ENCODE measurements at regions not wholly inside any gene's neighbourhood (a gene's known extent, or its start where the extent isn't known, plus 50 kb on each side); places are given as distances from the start of the nearest gene placed in this dataset.

DNA sequence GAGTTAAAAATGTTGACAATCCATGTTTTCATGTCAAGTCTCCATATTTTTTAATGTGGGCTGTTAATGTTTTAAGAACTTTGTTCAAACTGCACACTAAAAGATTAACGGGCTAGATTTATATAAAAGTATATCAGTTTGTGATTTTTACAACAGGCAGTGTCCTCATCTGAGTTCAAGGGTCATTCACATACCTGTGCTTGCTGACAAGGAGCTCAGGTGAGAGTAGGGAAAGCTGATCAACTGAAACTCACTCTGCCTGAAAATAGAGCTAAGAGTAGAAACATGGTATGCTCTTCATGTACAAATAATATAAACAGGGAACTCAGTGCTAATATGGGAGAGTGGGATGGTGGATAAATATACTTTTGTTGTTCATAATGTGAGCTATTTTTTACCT, 102.3 kb upstream of the DKK2 start:
- no peak overlapping the region for H3K4me3 Mint-ChIP-seq (ENCODE audit: low read depth)
- no peaks in the 10 kb centered on the region for H3K36me3 Mint-ChIP-seq (ENCODE audit: low read depth)
- H3K27me3 Mint-ChIP-seq (ENCODE audit: low read depth) = peaks cover 2% of the 10 kb centered on the region
- no peak for DNase-seq (ENCODE audit: low spot score)
- H3K27ac Mint-ChIP-seq = no peak overlapping the region
- intact Hi-C loops (cut with micrococcal nuclease) = no loop called here
- H3K4me1 Mint-ChIP-seq (ENCODE audit: low read depth) = no peaks in the 10 kb centered on the region
- H3K9me3 Mint-ChIP-seq = no peaks in the 10 kb centered on the region

DNA sequence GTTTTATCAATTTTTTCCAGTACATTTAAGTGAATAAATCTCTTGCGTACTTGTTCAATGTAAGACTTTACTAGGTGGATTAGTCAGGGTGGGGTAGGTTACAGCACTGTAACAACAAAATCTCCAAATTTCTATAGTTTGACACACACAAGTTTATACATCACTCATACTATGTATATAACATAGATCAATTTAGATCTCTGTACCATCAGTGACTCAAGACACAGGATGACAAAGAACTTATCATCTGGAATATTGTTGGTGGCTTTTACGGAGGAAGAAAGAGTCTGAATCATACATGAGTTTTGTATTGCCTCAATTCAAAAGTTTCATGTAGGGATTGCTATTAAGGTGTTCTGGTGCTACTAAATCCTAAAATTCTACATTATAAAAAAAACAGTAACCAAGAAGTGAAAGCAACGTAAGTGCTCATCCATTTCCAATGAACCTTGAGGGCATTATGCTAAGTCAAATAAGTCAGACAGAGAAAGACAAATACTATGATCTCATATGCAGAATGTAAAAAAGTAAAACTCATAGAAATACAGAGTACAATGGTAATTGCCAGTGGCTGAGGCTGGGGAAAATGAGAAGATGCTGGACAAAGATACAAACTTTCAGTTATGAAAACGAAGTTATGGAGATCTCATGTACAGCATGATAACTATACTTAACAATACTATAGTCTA, 98.0 kb upstream of the DKK2 start:
- intact Hi-C loops (cut with micrococcal nuclease) = no loop called here
- Mint-ChIP-seq H3K27me3 (ENCODE audit: low read depth) (peaks cover 2% of the 10 kb centered on the region), H3K27ac (no peak overlapping the region), H3K36me3 (ENCODE audit: low read depth) (no peaks in the 10 kb centered on the region), H3K4me3 (ENCODE audit: low read depth) (no peak overlapping the region), H3K9me3 (no peaks in the 10 kb centered on the region), H3K4me1 (ENCODE audit: low read depth) (no peaks in the 10 kb centered on the region)
- no peak for DNase-seq (ENCODE audit: low spot score)

DNA sequence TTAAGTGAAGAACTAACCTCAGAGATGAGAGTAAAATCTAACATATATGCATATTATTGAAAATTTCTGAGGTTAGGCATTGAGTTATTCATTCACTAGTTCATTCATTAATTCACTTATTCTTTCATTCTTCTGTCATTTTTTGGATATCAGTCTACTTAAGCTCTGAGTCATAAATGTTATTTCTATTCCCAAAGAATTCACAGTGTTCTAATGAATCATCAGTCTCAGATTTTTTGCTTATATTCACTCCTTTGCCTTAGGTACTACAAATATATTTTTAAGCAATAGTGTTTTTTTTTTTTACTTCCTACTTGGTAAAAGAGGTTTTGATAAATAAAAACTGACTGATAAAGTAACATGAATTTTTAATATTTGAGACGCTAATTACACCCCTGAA, 95.2 kb upstream of the DKK2 start:
- H3K9me3 Mint-ChIP-seq = no peaks in the 10 kb centered on the region
- DNase-seq (ENCODE audit: low spot score) = no peak
- no peak overlapping the region for H3K4me3 Mint-ChIP-seq (ENCODE audit: low read depth)
- no peaks in the 10 kb centered on the region for H3K27me3 Mint-ChIP-seq (ENCODE audit: low read depth)
- no peak overlapping the region for H3K27ac Mint-ChIP-seq
- no peaks in the 10 kb centered on the region for H3K4me1 Mint-ChIP-seq (ENCODE audit: low read depth)
- H3K36me3 Mint-ChIP-seq (ENCODE audit: low read depth) = no peaks in the 10 kb centered on the region
- intact Hi-C loops (cut with micrococcal nuclease) = no loop called here

DNA sequence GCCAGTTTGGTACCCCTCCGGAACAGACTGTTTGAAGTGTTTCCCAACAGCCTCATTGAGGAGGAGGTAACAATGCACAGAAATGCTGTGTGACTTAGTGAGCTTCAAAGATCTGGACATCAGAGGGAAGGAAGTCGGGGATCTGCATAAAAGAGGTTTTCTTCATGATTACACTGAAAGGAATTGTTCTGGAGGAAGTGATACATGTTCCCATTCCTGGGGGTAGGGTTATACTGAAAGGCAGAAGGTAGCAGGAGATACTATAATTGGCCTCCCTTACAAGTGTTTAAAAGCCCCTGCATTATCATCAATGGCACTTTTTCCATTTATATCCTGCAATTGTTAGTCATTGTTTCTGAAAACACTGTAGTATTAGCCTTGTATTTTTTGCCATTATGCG, 94.0 kb upstream of the DKK2 start:
- Mint-ChIP-seq H3K36me3 (ENCODE audit: low read depth) (no peaks in the 10 kb centered on the region), H3K27ac (no peak overlapping the region), H3K4me1 (ENCODE audit: low read depth) (no peaks in the 10 kb centered on the region), H3K9me3 (no peaks in the 10 kb centered on the region), H3K4me3 (ENCODE audit: low read depth) (no peak overlapping the region), H3K27me3 (ENCODE audit: low read depth) (no peaks in the 10 kb centered on the region)
- no peak for DNase-seq (ENCODE audit: low spot score)
- intact Hi-C loops (cut with micrococcal nuclease) = no loop called here

DNA sequence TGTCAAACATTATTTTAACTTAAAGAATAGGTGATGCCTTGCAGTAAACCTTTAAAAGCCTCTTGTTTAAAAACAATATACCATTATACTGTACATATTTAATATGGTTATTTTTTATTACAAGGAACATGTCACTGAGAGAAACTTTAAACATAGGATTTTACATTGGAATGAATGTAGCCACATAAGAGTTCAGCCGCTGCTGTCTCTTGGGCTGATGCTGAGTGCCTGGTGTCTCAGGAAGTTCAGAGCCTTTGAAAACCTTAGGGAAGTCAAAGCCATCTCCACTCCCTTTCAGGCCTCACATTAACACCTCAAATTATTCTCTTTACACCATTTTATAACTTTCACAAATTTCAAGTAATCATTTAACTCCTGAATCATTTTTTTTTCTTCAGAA, 93.5 kb upstream of the DKK2 start:
- intact Hi-C loops (cut with micrococcal nuclease) = no loop called here
- no peak overlapping the region for H3K4me3 Mint-ChIP-seq (ENCODE audit: low read depth)
- no peak overlapping the region for H3K27ac Mint-ChIP-seq
- H3K4me1 Mint-ChIP-seq (ENCODE audit: low read depth) = no peaks in the 10 kb centered on the region
- no peaks in the 10 kb centered on the region for H3K36me3 Mint-ChIP-seq (ENCODE audit: low read depth)
- no peaks in the 10 kb centered on the region for H3K9me3 Mint-ChIP-seq
- no peaks in the 10 kb centered on the region for H3K27me3 Mint-ChIP-seq (ENCODE audit: low read depth)
- DNase-seq (ENCODE audit: low spot score) = no peak

DNA sequence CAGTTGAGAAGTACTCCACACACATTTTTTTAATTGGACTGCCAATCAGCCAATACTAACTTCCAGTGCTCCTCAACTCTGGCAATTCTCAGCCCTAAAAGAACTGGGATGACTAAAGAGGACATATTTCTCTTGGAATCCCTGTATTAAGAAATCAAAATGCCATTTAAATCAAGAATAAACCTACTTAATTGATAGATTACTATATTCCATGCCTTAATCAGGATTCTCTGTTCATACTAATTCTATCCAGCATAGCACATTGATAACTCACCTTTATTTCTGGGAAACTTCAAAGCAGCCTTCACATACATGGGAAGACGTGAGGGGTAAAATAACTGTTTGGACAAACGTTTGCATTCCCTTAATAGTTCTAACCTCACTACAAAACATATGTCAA, 93.0 kb upstream of the DKK2 start:
- Mint-ChIP-seq H3K4me3 (ENCODE audit: low read depth) (no peak overlapping the region), H3K9me3 (no peaks in the 10 kb centered on the region), H3K4me1 (ENCODE audit: low read depth) (no peaks in the 10 kb centered on the region), H3K27ac (no peak overlapping the region), H3K27me3 (ENCODE audit: low read depth) (no peaks in the 10 kb centered on the region), H3K36me3 (ENCODE audit: low read depth) (no peaks in the 10 kb centered on the region)
- DNase-seq (ENCODE audit: low spot score) = no peak
- intact Hi-C loops (cut with micrococcal nuclease) = no loop called here

DNA sequence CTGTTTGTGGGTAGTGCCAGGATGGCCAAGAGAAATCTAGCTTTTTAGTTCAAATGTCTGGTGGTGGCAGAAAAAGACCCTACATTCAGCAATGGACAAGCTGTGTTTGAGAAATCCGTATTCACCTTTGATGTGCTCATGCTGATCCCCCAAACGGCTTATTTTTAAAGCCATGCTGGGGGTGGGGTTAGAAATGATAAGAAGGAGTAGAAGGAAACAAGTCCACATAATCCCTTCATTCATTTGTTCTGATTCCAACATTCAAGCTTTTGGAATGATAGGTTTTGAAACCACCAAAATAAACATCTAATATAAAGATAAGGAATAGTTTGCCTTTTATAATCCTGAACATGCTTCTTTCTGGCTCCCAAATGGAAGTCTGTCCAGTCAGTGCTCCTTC, 92.0 kb upstream of the DKK2 start:
- H3K27me3 Mint-ChIP-seq (ENCODE audit: low read depth) = no peaks in the 10 kb centered on the region
- no peak for DNase-seq (ENCODE audit: low spot score)
- H3K27ac Mint-ChIP-seq = no peak overlapping the region
- H3K9me3 Mint-ChIP-seq = no peaks in the 10 kb centered on the region
- no peaks in the 10 kb centered on the region for H3K36me3 Mint-ChIP-seq (ENCODE audit: low read depth)
- intact Hi-C loops (cut with micrococcal nuclease) = no loop called here
- H3K4me1 Mint-ChIP-seq (ENCODE audit: low read depth) = no peaks in the 10 kb centered on the region
- H3K4me3 Mint-ChIP-seq (ENCODE audit: low read depth) = no peak overlapping the region

DNA sequence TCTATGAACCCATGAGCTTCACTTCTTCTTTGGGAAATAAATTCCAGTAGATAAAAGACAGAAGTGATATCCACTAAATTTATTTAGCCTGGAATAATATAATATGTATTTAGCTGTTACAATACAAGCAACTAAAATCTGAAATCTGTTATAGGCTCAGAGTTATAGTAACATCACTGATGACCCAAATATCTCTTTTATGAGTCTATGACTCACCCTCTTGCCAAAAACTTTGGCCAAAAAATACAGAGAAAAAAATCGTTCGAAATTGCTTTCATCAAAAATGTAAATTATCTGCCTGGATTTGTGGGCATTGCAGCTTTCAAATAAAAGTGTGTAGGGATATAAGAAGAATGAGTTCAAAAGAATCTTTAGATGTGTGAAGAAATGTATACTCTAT, 89.4 kb upstream of the DKK2 start:
- no peaks in the 10 kb centered on the region for H3K4me1 Mint-ChIP-seq (ENCODE audit: low read depth)
- no peak for DNase-seq (ENCODE audit: low spot score)
- intact Hi-C loops (cut with micrococcal nuclease) = no loop called here
- H3K36me3 Mint-ChIP-seq (ENCODE audit: low read depth) = no peaks in the 10 kb centered on the region
- H3K27ac Mint-ChIP-seq = no peak overlapping the region
- H3K9me3 Mint-ChIP-seq = no peaks in the 10 kb centered on the region
- H3K4me3 Mint-ChIP-seq (ENCODE audit: low read depth) = no peak overlapping the region
- H3K27me3 Mint-ChIP-seq (ENCODE audit: low read depth) = no peaks in the 10 kb centered on the region

DNA sequence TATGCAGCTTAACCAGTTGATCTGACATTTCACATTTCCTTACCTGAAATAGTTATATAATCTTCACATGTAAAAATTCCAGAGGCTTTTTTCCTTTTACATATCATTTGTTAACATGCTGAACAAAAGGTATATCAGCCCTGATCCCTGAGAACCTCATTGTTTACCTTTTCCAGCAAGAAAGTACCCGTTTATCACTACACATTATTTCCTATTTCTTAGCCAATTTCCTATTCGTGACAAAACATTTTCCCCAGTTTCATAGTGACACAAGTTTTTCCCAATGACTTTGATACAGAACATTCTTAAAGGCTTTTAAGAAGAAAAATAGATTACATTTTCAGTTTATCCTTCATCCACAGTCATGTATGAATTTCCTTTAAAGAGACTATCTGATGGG, 86.6 kb upstream of the DKK2 start:
- intact Hi-C loops (cut with micrococcal nuclease) = no loop called here
- Mint-ChIP-seq H3K9me3 (no peaks in the 10 kb centered on the region), H3K36me3 (ENCODE audit: low read depth) (no peaks in the 10 kb centered on the region), H3K4me3 (ENCODE audit: low read depth) (no peak overlapping the region), H3K27me3 (ENCODE audit: low read depth) (no peaks in the 10 kb centered on the region), H3K27ac (no peak overlapping the region), H3K4me1 (ENCODE audit: low read depth) (no peaks in the 10 kb centered on the region)
- DNase-seq (ENCODE audit: low spot score) = no peak

DNA sequence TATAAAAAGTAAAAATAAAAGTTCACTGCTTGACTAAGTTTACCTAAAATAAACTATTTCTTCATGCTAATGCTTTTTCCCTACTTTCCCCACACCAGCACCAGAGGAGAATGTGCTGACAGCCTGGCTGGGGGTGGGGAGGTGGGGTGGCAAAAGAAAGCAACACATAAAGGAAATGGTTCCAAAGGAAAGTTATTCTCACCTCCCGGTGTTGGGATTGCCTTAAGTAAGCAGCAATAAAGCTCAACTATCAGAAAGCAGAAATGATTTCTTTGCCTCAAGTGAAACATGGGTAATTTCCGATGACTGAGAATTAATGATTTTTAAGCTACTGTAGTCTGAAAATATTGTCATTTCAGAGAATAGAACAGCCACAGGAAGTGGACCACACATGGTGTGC, 84.5 kb upstream of the DKK2 start:
- H3K36me3 Mint-ChIP-seq (ENCODE audit: low read depth) = no peaks in the 10 kb centered on the region
- H3K27ac Mint-ChIP-seq = no peak overlapping the region

DNA sequence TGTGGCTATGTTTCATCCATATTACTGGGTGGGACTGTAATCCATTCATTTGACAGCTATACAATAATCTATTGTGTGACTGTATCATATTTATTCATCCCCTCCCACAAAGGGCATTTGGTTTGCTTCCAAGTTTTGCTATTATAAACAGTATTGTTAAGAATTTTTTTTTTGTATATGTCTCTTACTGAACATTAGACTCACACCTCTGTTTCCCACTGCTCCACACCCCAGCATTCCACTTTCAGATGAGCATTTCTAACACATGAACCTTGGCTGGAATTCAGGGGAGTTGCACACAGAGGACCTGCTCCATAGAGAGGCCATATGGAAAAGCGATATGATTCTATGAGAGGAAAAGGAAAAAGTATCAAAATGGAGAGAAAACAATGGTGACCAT, 81.6 kb upstream of the DKK2 start:
- Mint-ChIP-seq H3K36me3 (ENCODE audit: low read depth) (no peaks in the 10 kb centered on the region), H3K27ac (no peak overlapping the region), H3K27me3 (ENCODE audit: low read depth) (no peaks in the 10 kb centered on the region), H3K9me3 (no peaks in the 10 kb centered on the region), H3K4me1 (ENCODE audit: low read depth) (no peaks in the 10 kb centered on the region), H3K4me3 (ENCODE audit: low read depth) (no peak overlapping the region)
- DNase-seq (ENCODE audit: low spot score) = no peak
- intact Hi-C loops (cut with micrococcal nuclease) = no loop called here

More for the DNA sequence above, 84.5 kb upstream of the DKK2 start:
- Mint-ChIP-seq H3K27me3 (ENCODE audit: low read depth) (no peaks in the 10 kb centered on the region), H3K4me3 (ENCODE audit: low read depth) (no peak overlapping the region), H3K9me3 (no peaks in the 10 kb centered on the region), H3K4me1 (ENCODE audit: low read depth) (no peaks in the 10 kb centered on the region)
- intact Hi-C loops (cut with micrococcal nuclease) = no loop called here
- no peak for DNase-seq (ENCODE audit: low spot score)

DNA sequence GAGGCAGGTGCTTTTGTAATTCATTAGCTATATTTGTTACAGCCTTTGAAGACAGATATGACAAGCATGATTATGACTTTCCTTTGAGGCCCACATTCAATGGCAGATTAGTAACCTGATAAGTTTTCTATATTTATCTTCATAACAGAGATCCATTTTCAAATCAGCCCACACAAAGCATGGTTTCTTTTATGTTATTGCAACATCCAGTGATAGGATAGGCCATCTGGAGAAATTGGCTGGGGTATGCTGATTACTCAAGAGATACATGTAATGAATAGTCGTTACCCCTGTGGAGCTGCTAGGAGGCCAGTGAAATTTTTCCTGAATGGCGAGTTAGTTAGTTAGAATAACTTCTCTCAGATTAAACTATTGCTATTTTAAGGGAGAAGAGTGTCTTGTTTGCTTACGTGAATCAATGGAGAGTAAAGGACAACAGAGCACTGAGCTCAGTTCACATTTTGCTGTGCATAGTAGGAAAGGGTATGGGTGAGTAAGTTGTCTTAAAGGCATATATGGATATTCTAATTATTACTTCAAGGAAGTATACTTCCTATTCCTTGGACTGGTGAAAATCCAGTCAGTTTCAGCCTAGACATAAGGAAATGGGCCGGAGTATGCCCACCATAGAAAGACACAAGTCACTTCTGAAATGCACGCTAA, 79.2 kb upstream of the DKK2 start:
- no peaks in the 10 kb centered on the region for H3K9me3 Mint-ChIP-seq
- H3K36me3 Mint-ChIP-seq (ENCODE audit: low read depth) = no peaks in the 10 kb centered on the region
- no peak overlapping the region for H3K4me3 Mint-ChIP-seq (ENCODE audit: low read depth)
- H3K27me3 Mint-ChIP-seq (ENCODE audit: low read depth) = no peaks in the 10 kb centered on the region
- intact Hi-C loops (cut with micrococcal nuclease) = no loop called here
- DNase-seq (ENCODE audit: low spot score) = no peak
- H3K4me1 Mint-ChIP-seq (ENCODE audit: low read depth) = no peaks in the 10 kb centered on the region
- no peak overlapping the region for H3K27ac Mint-ChIP-seq

DNA sequence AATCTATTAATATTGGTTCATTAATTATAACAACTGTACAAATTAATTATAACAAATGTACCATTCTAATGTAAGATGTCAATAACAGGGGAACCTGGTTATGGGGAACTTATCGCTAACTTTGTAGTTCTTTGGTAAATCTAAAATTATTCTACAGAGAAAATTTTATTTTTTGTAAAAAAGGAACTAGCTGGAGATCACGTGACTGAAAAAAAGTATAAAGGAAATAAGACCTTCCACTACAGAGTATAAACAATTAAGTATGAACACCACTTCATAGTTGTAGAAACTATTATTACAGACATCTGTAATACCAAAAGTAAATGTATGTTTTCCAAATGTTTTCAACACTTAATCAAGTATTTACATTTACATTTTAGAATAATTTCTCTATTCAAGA, 77.9 kb upstream of the DKK2 start:
- H3K4me1 Mint-ChIP-seq (ENCODE audit: low read depth) = no peaks in the 10 kb centered on the region
- no peaks in the 10 kb centered on the region for H3K27me3 Mint-ChIP-seq (ENCODE audit: low read depth)
- H3K27ac Mint-ChIP-seq = no peak overlapping the region
- H3K9me3 Mint-ChIP-seq = no peaks in the 10 kb centered on the region
- intact Hi-C loops (cut with micrococcal nuclease) = no loop called here
- no peak overlapping the region for H3K4me3 Mint-ChIP-seq (ENCODE audit: low read depth)
- no peak for DNase-seq (ENCODE audit: low spot score)
- no peaks in the 10 kb centered on the region for H3K36me3 Mint-ChIP-seq (ENCODE audit: low read depth)

DNA sequence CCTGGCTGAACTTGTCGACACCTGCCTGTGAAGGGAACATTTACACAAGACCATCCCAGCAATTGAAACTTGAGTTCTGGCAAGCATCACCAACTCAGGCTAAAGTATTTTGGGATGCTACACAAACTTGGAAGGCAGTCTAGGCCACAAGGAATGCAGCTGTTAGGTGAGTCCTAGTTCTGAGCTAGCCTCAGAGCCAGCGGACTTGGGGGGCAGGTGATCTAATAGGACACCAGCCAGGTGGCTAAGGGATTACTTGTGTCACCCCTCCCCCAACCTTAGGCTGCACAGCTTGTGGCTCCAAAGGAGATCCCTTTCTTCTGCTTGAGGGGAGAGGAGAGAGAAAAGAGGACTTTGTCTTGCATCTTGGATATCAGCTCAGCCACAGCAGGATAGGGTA, 62.3 kb upstream of the DKK2 start:
- no peak overlapping the region for H3K27ac Mint-ChIP-seq
- no peaks in the 10 kb centered on the region for H3K4me1 Mint-ChIP-seq (ENCODE audit: low read depth)
- H3K27me3 Mint-ChIP-seq (ENCODE audit: low read depth) = no peaks in the 10 kb centered on the region
- DNase-seq (ENCODE audit: low spot score) = no peak
- H3K4me3 Mint-ChIP-seq (ENCODE audit: low read depth) = no peak overlapping the region
- no peaks in the 10 kb centered on the region for H3K9me3 Mint-ChIP-seq
- intact Hi-C loops (cut with micrococcal nuclease) = no loop called here
- no peaks in the 10 kb centered on the region for H3K36me3 Mint-ChIP-seq (ENCODE audit: low read depth)

Measured in activated T-helper 2 cell treated with anti-CD3 and anti-CD28 coated beads, Interferon-gamma antibody, Interleukin-2, Interleukin-4, amounts not matched to agents 10 μg/mL and 5 μg/mL and 100 μg/mL, durations not matched to agents 14 hours and 24 hours and 36 hours (primary cell).